Activated effector memory CD4-positive, alpha-beta T cell treated with Interleukin-2 at 50 U/mL for 16 hours (primary cell): ENCODE measurements at regions not wholly inside any gene's neighbourhood (a gene's known extent, or its start where the extent isn't known, plus 50 kb on each side); places are given as distances from the start of the nearest gene placed in this dataset.
"Not testable (repeated sequence)": the region's sequence is repeated elsewhere in the genome, so short reads cannot be mapped to it uniquely, and the experiment has no call there.

Experiments
- DNase-seq: peaks from one replicate; pipeline ENCODE4 v3.0.0-alpha.2; 2020

GRCh38 chr4:71214578-71214977 lies 124.2 kb upstream of the SLC4A4 start:
- no peak for DNase-seq

DNA sequence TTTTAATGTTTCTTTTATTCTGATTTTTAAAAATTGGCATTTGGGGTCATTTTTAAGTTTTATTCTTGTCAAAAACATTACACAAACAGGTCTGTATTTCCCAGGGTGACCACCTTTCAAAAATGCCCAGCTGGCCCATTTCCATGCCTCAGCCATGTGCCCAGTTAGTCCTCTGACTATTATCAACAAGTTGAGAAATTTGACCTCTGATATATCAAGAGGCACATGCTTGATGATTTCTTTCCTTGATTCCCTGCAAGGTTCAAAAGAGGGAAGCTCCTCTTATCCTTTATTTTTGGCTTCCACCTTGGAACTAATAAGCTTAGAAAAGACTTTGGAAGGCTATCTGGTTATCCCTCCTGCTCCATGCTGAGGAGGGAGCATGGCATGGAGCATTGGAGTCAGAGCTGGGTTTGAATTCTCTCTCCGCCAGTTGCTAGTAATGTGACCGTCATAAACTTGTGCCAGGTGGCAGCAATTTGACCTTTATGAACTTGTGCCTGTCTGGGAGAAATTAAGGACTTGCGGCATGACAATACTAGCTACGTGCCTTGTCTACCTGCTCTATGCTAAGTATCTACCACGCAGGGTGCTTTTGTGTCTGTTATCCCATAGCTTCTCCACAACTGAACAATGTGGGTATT lies 122.4 kb upstream of the SLC4A4 start:
- DNase-seq: no peak

DNA sequence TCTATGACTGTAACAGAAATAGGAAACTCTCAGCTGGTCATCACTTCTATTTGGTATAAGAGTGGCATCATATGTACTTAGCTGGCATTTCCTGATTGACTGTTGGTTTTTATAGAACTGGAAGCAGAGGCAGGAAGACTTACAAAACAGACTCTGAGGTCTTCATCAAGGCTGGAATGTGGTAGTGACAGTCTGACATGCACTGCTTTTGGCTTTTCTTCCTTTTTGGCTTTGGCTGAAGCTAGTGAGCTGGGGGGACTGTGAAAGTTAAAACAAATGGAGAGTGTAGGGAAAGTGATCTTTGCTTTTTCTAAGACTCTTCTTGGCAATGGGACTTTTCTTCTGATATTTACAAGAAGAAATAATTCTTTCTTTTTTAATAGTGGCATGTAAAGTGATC lies 121.1 kb upstream of the SLC4A4 start:
- DNase-seq: no peak

- DNase-seq: not testable (repeated sequence)
Observed at GRCh38 chr4:71220848-71221247, 118.0 kb upstream of the SLC4A4 start.

- no peak for DNase-seq
Observed at GRCh38 chr4:71221510-71222466, 117.0 kb upstream of the SLC4A4 start.

- DNase-seq: no peak
Observed at GRCh38 chr4:71222661-71223060, 116.2 kb upstream of the SLC4A4 start.

GRCh38 chr4:71229477-71230270 lies 109.1 kb upstream of the SLC4A4 start:
- DNase-seq: no peak

DNA sequence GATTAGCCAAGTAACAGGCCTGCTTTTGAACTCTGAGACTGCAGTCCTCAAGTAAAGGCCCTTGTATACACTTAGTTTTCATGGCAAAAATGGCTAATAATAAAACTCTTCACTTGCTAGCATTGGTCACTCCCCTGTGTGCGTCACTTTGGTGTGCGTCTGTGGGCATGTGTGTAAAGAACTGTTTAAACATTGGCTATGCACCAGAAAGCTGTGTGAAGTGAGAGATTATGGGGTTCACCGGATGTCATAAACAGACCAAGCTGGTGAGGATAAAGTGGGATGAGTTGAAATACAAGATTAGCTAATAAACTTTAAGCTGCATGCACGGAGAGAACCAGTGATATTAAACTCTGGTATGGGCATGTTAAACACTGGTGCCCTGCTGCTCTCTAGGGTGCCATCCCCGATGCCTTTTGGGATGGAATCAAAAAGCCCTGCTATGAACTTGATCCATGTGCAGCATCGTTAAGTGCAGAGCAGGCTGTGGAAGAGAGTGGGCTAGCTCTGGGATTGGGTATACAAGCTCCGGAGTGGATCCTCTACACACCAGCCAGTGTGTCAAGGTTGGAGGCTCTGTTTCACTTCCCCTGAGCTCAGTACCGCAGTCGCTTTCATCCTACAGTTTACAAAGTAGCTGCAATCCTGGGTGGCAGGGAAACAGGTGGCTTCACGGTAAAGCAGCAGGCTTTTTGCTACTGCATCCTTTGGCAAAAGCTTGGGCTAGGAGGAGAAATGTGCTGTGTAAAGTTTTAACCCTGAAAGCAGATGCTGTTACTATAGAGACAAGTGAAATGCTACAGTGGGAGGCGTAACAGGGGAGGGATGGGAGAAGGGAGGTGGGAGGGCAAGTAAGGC lies 108.3 kb upstream of the SLC4A4 start:
- no peak for DNase-seq

- DNase-seq: no peak
Observed at GRCh38 chr4:71231129-71232055, 107.4 kb upstream of the SLC4A4 start.

GRCh38 chr4:71232056-71232430 lies 106.8 kb upstream of the SLC4A4 start:
- no peak for DNase-seq

DNA sequence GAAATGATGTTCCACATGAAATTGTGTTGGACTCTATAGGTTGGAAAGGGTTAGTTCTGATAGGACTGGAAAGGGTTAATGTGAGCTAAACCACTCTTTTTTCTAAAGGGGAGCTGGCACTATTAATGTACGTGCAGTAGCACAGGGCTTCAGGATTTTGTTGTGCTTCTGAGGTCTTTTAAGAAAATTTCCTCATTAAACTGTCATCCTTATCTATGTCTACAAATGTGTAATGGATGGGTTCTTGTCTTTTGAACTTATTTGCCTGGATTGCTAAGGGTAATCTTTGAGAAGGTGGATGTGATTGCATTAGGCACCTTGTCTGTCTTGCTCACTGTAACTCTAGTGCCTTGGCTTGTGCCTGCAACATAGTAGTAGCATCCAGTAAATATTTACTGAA lies 106.0 kb upstream of the SLC4A4 start:
- no peak for DNase-seq

DNA sequence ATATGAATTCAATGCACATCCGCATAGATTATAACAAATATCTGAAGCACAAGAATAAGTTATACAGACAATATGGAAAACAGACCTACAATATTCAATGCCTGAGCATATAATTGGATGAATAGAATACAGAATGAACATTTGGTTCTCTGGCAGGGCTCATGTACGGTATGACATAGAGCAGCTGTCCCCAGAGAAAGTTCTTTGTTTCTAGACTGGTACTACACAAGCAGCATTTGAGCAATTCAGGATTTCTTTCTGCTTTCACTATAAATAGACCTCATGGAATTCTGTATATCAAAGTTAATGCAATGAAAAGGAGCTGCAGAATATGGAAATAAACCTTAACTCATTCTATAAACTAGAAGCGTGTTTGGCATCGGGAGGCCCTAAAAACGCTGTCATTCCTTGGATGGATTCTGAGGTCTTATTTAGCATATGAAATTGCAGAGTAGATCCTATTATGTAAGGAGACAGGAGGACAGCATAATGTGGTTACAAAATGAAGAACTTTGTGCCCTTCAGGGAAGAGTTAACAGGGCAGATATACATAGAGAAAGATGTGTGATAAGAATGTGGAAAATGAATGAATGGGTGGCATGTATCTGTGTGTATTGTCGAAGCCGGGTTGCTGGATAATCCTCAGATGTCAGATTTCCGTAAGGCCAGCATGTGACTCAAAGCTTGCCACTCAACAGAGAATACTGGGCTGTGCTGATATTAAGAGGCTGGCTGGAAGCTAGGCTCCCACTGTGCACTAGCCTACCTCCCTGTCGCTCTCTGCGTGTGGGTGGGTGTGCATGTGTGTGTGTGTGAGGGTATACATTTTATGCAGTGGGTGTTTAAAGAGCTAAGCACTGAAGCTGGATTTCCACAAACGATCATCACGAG lies 103.3 kb upstream of the SLC4A4 start:
- no peak for DNase-seq

DNA sequence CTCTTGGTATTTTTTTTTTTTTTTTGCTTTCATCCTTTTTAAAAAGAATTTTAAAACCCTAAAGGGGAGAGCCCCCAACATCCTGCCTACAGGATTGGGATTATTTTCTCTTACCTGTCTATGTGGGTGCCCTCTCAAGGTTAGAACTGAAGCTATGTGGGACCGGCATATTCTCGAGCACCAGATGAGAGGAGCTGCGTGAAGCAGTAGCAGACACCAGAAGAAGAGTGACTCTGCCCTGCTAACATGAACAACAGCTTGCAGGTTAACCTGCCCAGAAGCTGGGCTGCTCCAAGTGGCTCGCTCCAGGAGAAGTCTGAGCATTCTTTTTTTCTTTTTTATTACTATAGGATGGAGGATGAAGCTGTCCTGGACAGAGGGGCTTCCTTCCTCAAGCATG lies 102.6 kb upstream of the SLC4A4 start:
- DNase-seq: no peak

DNA sequence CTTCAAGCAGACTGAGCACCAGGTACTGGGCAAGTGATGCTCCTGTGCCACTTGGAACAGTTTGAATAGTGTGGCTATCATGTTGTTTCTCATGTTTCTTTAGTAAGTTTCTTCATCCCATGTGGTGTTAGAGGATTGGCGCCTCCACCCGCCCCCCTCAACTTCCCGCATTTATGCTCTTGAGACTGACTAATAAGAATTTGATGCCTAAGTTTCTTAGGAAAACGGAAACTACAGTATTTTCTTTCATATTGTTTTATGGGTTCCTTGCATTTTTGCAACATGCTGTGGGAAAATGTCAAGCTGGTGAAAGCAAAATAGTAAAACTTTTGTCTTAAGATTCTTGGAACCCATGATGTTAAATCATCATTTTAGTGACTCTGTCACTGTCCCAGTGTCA lies 101.2 kb upstream of the SLC4A4 start:
- no peak for DNase-seq

DNA sequence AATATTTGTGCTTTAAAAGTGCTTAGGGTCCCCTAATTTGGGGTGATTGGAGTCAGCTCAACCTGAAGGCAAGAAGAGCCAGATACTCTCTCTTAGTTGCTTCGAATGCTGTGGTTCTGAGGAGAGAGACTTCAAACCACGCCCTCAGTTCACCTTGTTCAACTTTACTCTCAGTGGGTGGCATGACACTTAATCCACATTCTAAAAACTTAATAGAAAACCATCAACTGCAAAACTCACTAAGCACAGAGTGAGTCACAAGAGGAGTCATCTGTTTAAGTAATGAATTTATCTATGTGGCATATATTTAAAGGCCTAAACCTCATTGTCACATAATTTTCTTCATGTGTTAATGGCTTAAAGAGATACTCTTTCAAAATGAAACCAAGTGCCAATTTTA lies 99.5 kb upstream of the SLC4A4 start:
- no peak for DNase-seq

- DNase-seq: no peak
Observed at GRCh38 chr4:71240094-71240493, 98.7 kb upstream of the SLC4A4 start.

GRCh38 chr4:71241501-71242288 lies 97.1 kb upstream of the SLC4A4 start:
- DNase-seq: no peak

- DNase-seq: no peak
Observed at GRCh38 chr4:71243091-71243833, 95.6 kb upstream of the SLC4A4 start.

DNA sequence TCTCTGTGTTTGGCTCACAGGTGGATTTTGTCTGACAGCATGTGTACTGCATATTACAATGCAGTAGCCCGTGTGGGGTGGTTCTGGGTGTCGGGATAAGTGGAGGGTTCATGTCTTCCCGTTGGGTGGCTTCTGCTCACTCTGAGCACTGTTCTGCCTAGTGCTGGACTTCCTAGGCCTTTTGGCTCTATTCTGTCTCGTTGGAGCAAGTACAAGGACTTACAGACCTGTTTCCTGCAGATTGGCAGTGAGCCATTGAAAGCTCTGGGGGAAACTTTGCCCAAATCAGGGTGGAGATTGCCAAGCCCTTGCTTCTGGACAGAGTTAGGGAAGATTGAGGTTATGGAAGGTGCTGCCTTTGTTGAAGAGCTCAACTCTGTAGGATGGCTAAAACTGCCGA lies 91.1 kb upstream of the SLC4A4 start:
- DNase-seq: no peak
